Activated CD4-positive, alpha-beta memory T cell treated with anti-CD3 and anti-CD28 coated beads, Interleukin-2, amount 10 ng/mL, durations not matched to agents 7 days and 5 days (primary cell): ENCODE measurements at regions not wholly inside any gene's neighbourhood (a gene's known extent, or its start where the extent isn't known, plus 50 kb on each side); places are given as distances from the start of the nearest gene placed in this dataset.

ENCODE experiments used
- CTCF ChIA-PET: fragments of 350-600 bp; sonication (Branson Sonifier 250); formaldehyde crosslinking; loops from one replicate; lab custom pipeline; 2021; ENCODE audit warnings: antibody characterized with exemption, inconsistent platforms; lab: Charles Lee
- POLR2A ChIA-PET: fragments of 350-600 bp; sonication (Branson Sonifier 250); formaldehyde crosslinking; loops from one replicate; lab custom pipeline; 2021; ENCODE audit warnings: antibody characterized with exemption; lab: Charles Lee
- DNase-seq: peaks from one replicate; pipeline ENCODE4 v3.0.0-alpha.2; 2020
- H3K27ac Mint-ChIP-seq: one replicate; pipeline ENCODE4 v1.8.0; 2021; ENCODE audit warnings: mild to moderate bottlenecking, mixed read lengths
- H3K27me3 Mint-ChIP-seq: one replicate; pipeline ENCODE4 v1.8.0; 2021; ENCODE audit warnings: mixed read lengths
- H3K36me3 Mint-ChIP-seq: one replicate; pipeline ENCODE4 v1.8.0; 2021; ENCODE audit warnings: low read depth, mixed read lengths
- H3K4me1 Mint-ChIP-seq: one replicate; pipeline ENCODE4 v1.8.0; 2021; ENCODE audit warnings: mixed read lengths
- H3K4me3 Mint-ChIP-seq: one replicate; pipeline ENCODE4 v1.8.0; 2021; ENCODE audit warnings: mild to moderate bottlenecking, mixed read lengths
- H3K9me3 Mint-ChIP-seq: one replicate; pipeline ENCODE4 v1.8.0; 2021; ENCODE audit warnings: mixed read lengths

DNA sequence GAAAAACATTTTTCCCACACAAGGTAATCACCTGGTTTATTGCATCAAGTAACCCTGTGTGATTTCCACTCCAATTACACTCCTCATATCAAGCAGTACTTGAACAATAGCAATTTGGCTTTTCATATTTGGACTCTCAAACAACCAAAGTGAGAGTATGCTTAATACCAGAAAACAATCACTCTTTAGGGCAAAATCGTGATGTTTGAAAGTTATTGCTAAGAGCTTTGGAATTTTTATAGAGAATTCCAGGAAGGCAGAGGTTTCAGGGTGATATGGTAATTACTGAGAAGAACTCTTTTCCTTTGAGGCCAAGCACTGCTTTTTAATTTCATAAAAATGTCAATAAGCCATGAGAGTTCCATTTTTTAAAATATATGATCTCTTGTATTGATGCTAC, 779.5 kb upstream of the LRRTM1 start:
- Mint-ChIP-seq H3K4me3 (no peak overlapping the region), H3K36me3 (no peaks in the 10 kb centered on the region), H3K4me1 (no peaks in the 10 kb centered on the region), H3K27me3 (no peaks in the 10 kb centered on the region), H3K27ac (no peak overlapping the region), H3K9me3 (peaks cover 10% of the 10 kb centered on the region)
- no peak for DNase-seq
- ChIA-PET CTCF (no interaction called here), POLR2A (no interaction called here)

DNA sequence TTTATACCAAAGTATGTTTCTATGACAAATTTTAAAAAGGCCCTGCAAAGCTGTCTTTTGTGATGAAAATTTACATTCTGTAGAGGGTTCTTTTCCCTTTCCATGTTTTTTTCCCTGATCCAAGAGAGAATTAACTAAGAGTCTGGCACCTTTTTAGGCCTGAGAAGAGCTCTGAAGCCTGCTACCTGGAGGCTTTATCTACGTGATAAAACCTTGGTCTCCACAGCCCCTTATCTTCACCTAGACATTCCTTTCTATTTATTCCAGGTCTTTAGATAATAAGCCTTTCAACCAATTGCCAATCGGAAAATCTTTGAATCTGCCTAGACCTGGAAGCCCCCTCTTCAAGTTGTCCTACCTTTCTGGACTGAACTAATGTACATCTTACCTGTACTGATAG, 774.1 kb upstream of the LRRTM1 start:
- ChIA-PET CTCF (no interaction called here), POLR2A (no interaction called here)
- no peak overlapping the region for H3K4me3 Mint-ChIP-seq
- H3K27ac Mint-ChIP-seq: no peak overlapping the region
- no peaks in the 10 kb centered on the region for H3K27me3 Mint-ChIP-seq
- H3K9me3 Mint-ChIP-seq: peaks cover 17% of the 10 kb centered on the region
- no peaks in the 10 kb centered on the region for H3K36me3 Mint-ChIP-seq
- DNase-seq: no peak
- no peaks in the 10 kb centered on the region for H3K4me1 Mint-ChIP-seq

DNA sequence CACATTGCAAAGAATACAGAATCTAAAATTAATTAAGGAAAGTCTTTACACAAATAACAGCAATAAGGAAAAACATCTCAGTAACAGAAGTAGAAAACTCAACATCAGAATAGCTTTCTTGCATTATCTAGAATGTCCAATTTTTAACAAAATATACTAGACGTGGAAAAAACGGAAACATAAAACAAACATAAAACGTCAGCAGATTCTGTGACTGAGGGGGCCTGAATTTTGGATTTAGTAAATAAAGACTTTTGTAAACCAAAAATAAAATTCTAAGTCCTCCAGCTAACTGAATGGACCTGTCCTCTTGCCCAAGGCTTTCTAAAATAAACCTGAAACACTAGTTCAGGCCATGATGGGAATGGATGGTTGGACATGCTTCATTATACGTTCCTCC, 773.5 kb upstream of the LRRTM1 start:
- no peak overlapping the region for H3K4me3 Mint-ChIP-seq
- no peaks in the 10 kb centered on the region for H3K4me1 Mint-ChIP-seq
- H3K9me3 Mint-ChIP-seq: peaks cover 16% of the 10 kb centered on the region
- no peak for DNase-seq
- H3K27ac Mint-ChIP-seq: no peak overlapping the region
- ChIA-PET CTCF (no interaction called here), POLR2A (no interaction called here)
- H3K27me3 Mint-ChIP-seq: no peaks in the 10 kb centered on the region
- no peaks in the 10 kb centered on the region for H3K36me3 Mint-ChIP-seq

DNA sequence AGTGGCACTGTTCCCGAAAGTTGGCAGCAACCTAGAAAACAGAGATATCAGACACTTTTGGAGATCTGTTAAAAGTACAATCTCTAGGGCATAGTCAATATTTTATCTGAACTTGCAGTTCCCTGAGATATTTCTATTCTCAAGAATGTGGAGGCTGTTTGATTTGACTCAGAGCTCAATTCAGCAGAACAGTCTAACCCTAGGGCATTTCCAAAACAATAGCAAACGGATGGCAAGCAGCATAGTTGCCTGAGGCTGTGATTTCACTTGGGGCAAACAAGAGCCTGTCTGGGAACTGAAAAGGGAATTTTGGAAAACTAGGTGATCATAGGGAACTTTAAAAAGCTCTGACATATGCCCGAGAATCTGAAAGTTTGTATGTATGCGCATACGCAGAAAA, 772.8 kb upstream of the LRRTM1 start:
- CTCF ChIA-PET: no interaction called here

DNA sequence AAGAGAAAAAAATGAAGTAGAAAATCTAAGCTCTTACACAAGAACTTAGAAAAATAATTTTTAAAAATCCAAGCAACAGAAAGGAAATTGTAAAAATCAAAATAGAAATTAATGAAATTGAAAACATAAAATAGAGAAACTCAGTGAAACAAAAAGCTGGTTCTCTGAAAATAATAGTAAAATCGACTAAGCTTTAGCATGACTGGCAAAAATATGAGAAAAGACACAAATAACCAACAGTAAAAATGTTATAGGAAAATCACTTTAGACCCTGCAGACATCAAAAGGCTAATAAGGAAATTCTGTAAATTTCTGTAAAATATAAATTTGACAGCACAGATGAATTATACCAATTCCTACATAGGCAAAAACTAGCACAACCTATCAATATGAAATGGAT, 768.9 kb upstream of the LRRTM1 start:
- ChIA-PET POLR2A (no interaction called here), CTCF (no interaction called here)
- no peaks in the 10 kb centered on the region for H3K4me1 Mint-ChIP-seq
- no peak overlapping the region for H3K4me3 Mint-ChIP-seq
- DNase-seq: no peak
- H3K27me3 Mint-ChIP-seq: no peaks in the 10 kb centered on the region
- no peak overlapping the region for H3K27ac Mint-ChIP-seq
- H3K36me3 Mint-ChIP-seq: no peaks in the 10 kb centered on the region
- H3K9me3 Mint-ChIP-seq: peaks cover 8% of the 10 kb centered on the region

More for the DNA sequence above, 772.8 kb upstream of the LRRTM1 start:
- H3K4me3 Mint-ChIP-seq: no peak overlapping the region
- POLR2A ChIA-PET: no interaction called here
- no peaks in the 10 kb centered on the region for H3K4me1 Mint-ChIP-seq
- peaks cover 15% of the 10 kb centered on the region for H3K9me3 Mint-ChIP-seq
- no peaks in the 10 kb centered on the region for H3K36me3 Mint-ChIP-seq
- no peaks in the 10 kb centered on the region for H3K27me3 Mint-ChIP-seq
- no peak overlapping the region for H3K27ac Mint-ChIP-seq
- DNase-seq: no peak

DNA sequence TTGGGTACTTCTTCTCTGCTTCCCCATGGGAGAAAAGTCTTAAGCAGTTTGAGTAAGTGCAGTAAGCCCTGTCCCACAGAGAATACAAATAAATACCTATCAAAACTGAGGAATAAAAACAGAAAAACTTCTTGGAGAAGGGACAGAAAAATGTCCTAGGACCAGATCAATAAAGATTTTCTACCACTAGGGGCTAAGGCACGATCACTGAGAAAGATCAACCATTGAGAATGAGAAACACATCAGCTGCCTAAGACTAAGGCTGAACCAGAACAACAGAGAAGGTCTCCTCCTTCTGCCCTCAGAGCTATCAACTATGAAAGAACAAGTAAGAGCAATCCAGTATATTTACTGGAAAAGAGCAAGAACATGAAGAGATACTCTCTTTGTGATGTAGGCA, 763.6 kb upstream of the LRRTM1 start:
- Mint-ChIP-seq H3K4me1 (no peaks in the 10 kb centered on the region), H3K36me3 (no peaks in the 10 kb centered on the region), H3K4me3 (no peak overlapping the region), H3K27ac (no peak overlapping the region), H3K9me3 (peaks cover 5% of the 10 kb centered on the region), H3K27me3 (no peaks in the 10 kb centered on the region)
- ChIA-PET CTCF (no interaction called here), POLR2A (no interaction called here)
- no peak for DNase-seq

DNA sequence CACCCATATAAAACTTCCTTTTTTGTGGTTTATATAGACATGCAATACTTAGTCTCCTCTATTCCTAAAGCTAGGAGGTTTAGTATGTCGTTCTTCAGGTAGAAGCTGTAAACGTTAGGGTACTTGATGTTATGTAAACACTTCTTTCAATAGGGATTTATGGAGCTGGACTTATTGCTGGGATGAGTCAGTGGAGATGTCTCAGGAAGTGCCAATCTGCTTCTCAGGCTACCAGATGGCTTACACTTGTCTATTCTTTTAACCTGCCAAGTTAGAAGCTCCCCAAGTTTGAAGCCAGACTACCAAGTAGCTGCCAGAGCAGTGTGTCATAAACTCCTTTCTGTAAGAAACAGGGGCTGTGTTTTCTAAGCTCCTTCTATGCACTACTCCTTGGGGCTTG, 756.5 kb upstream of the LRRTM1 start:
- Mint-ChIP-seq H3K27ac (no peak overlapping the region), H3K9me3 (peaks cover 14% of the 10 kb centered on the region), H3K27me3 (no peaks in the 10 kb centered on the region), H3K4me3 (no peak overlapping the region), H3K36me3 (no peaks in the 10 kb centered on the region), H3K4me1 (no peaks in the 10 kb centered on the region)
- POLR2A ChIA-PET: no interaction called here
- CTCF ChIA-PET: no interaction called here
- no peak for DNase-seq

DNA sequence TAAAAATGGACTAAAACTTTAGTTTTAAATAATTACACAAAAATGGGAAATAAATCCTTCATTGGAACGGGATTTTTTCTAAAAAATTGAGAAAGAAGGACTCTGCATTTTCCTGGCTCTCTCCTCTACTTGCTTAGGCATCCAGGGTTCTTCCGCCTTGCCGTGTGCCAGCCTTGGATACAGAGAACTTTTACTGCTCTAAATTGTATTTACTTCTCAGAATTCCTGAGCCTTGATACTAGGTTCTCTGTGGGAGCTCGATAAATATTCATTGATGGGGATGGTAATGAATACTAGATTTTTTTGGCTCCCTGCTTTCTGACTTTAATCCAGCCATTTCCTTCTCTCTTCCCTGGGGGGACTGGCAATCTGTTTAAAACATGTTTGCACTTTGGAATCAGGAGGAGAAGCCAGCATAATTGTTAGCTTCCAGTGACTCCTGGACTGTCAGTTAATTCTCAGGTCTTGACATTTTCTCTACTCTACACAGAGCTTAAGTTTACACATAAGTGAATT, 746.1 kb upstream of the LRRTM1 start:
- no peak overlapping the region for H3K4me3 Mint-ChIP-seq
- no peaks in the 10 kb centered on the region for H3K27me3 Mint-ChIP-seq
- no peak overlapping the region for H3K27ac Mint-ChIP-seq
- POLR2A ChIA-PET: no interaction called here
- no peaks in the 10 kb centered on the region for H3K4me1 Mint-ChIP-seq
- CTCF ChIA-PET: no interaction called here
- H3K36me3 Mint-ChIP-seq: no peaks in the 10 kb centered on the region
- H3K9me3 Mint-ChIP-seq: peaks cover 14% of the 10 kb centered on the region
- DNase-seq: no peak

DNA sequence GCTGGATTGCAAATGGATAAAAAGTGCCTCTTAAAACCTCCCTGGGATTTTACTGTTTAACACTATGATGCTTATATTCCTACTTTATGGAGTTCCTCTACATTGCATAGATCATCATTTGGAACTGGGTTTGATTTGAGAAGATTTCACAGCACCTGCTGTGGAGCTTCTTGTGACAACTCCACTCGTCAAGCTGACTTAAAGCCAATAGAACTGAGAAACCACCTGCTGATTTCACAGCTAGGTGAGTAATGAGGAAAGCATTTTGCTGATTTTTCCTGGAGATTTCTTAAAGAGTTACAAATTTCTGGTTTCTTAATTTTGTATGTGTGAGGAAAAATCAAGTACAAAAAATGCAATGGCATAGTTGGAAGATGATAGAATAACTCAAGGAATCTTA, 739.1 kb upstream of the LRRTM1 start:
- ChIA-PET CTCF (no interaction called here), POLR2A (no interaction called here)
- Mint-ChIP-seq H3K27ac (no peak overlapping the region), H3K4me3 (no peak overlapping the region), H3K9me3 (peaks cover 4% of the 10 kb centered on the region), H3K27me3 (no peaks in the 10 kb centered on the region), H3K4me1 (no peaks in the 10 kb centered on the region), H3K36me3 (no peaks in the 10 kb centered on the region)
- DNase-seq: no peak

DNA sequence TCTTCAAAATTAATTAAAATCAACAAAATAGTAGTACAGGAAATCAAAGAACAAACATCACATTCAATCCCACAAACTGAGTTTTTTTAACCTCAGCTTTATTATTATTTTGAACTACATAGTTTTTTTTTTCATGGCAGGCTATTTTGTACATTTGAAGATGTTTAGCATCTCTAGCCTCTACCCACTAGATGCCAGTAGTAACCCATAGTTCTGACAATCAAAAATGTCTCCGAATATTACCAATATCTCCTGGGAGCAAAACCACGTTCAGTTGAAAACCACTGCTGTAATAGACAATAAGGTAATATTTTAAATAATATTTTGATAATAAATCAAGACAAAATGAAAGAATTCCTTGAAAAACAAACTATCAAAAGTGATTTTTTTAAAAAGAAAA, 702.6 kb upstream of the LRRTM1 start:
- Mint-ChIP-seq H3K36me3 (no peaks in the 10 kb centered on the region), H3K4me1 (no peaks in the 10 kb centered on the region), H3K4me3 (no peak overlapping the region), H3K9me3 (peaks cover 14% of the 10 kb centered on the region), H3K27me3 (no peaks in the 10 kb centered on the region), H3K27ac (no peak overlapping the region)
- DNase-seq: no peak
- ChIA-PET CTCF (no interaction called here), POLR2A (no interaction called here)

DNA sequence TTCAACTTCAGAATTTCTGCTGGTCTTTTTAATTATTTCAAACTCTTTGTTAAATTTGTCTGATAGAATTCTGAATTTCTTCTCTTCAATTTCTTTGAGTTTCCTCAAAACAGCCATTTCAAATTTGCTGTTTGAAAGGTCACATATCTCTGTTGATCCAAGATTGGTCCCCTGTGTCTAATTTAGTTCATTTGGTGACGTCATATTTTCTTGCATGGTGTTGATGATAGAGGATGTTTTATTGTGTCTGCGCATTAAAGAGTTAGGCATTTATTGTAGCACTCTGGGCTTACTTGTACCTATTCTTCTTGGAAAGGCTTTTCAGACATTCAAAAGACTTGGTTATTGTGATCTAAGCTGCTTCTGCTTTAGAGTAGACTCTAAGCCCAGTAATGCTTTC, 698.4 kb upstream of the LRRTM1 start:
- no peaks in the 10 kb centered on the region for H3K4me1 Mint-ChIP-seq
- H3K27me3 Mint-ChIP-seq: no peaks in the 10 kb centered on the region
- ChIA-PET CTCF (no interaction called here), POLR2A (no interaction called here)
- peaks cover 18% of the 10 kb centered on the region for H3K9me3 Mint-ChIP-seq
- H3K4me3 Mint-ChIP-seq: no peak overlapping the region
- no peaks in the 10 kb centered on the region for H3K36me3 Mint-ChIP-seq
- H3K27ac Mint-ChIP-seq: no peak overlapping the region
- no peak for DNase-seq

DNA sequence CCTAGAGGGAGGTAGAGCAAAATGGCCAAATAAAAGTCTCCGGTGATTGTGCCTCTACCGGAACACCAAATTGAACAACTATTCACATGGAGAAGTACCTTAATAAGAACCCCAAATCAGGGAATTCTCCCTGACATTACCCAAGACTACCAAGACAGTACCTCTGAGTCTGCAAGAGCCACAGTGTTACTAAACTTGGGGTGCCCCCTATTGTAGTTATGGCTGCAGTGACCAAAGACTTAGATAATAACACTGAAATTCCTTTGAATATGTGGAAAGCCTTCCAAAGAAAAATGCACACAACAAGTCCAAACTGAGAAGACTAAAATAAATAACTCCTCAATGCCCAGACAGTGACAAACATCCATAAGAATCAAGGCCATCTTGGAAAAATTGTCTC, 682.9 kb upstream of the LRRTM1 start:
- no peak for DNase-seq

DNA sequence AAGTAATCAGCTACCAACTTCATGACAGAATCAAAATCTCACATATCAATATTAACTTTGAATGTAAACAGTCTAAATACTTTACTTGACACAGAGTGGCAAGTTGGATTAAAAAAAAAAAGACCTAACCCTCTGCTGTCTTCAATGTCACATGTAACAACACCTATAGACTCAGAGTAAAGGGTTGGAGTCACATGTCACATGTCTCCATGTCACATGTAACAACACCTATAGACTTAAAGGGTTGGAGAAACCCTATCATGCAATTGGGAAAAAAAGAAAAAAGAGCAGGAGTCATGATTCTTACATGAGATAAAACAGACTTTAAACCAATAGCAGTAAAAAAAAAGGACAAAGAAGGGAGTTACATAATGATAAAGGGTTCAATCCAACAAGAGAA, 665.3 kb upstream of the LRRTM1 start:
- DNase-seq: no peak
- Mint-ChIP-seq H3K4me3 (no peak overlapping the region), H3K36me3 (no peaks in the 10 kb centered on the region), H3K4me1 (no peaks in the 10 kb centered on the region), H3K9me3 (peaks cover 31% of the 10 kb centered on the region), H3K27me3 (no peaks in the 10 kb centered on the region), H3K27ac (no peak overlapping the region)
- ChIA-PET POLR2A (no interaction called here), CTCF (no interaction called here)

More for the DNA sequence above, 682.9 kb upstream of the LRRTM1 start:
- Mint-ChIP-seq H3K9me3 (peaks cover 16% of the 10 kb centered on the region), H3K4me3 (no peak overlapping the region), H3K27ac (no peak overlapping the region), H3K27me3 (no peaks in the 10 kb centered on the region), H3K36me3 (no peaks in the 10 kb centered on the region), H3K4me1 (no peaks in the 10 kb centered on the region)
- CTCF ChIA-PET: no interaction called here
- POLR2A ChIA-PET: no interaction called here

DNA sequence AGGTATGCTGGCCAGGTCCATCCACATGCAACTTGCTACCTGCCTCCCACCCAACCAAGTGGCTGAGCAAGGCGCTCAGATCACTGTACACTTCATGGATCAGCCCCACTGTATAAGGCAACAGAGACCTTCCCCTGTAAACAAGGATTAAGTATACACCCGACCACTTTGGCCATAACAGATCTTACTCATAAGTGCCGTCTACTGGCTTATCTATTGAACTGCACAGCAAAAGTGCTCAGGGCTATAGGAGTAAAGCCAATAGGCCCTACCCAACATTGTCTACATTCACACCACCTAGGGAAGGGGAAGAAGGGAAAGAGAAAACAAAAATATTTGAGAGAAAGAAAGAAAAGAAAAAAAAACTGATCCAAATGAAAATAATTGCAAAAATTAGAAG, 663.9 kb upstream of the LRRTM1 start:
- POLR2A ChIA-PET: no interaction called here
- peaks cover 29% of the 10 kb centered on the region for H3K9me3 Mint-ChIP-seq

More for the DNA sequence above, 663.9 kb upstream of the LRRTM1 start:
- Mint-ChIP-seq H3K4me3 (no peak overlapping the region), H3K27me3 (no peaks in the 10 kb centered on the region), H3K27ac (no peak overlapping the region), H3K36me3 (no peaks in the 10 kb centered on the region), H3K4me1 (no peaks in the 10 kb centered on the region)
- no peak for DNase-seq
- CTCF ChIA-PET: no interaction called here
